ENCODE measurements at regions not wholly inside any gene's neighbourhood (a gene's known extent, or its start where the extent isn't known, plus 50 kb on each side); places are given as distances from the start of the nearest gene placed in this dataset.
A peak's percentile ranks its signal among the peaks of the same experiment; 100 is the strongest.

DNA sequence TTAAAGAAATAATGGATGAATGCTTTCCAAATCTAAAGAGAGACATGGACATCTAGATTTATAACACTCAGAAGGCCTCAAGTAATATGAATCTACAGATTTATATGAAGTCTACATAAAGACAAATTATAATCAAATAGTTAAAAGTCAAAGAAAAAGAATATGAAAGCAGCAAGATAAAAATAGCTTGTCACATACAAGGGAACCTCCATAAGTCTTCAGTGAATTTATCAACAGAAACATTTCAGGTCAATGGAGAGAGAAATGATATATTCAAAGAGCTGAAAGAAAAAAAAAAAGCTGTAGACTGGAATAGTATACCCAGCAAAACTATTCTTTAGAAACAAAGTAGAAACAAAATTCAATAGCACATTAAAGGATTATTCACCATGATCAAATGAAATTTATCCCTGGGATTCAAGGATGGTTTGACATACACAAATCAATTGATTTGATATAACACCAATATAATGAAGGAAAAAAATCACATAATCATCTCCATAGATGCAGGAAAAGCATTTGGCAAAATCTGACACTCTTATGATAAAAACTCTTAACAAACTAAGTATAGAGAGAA is 346.6 kb upstream of the PABPC4L start:
- Histone ChIP-seq H3K4me1 (peaks cover 3% of the 10 kb centered on the region), H3K4me3 (ENCODE audit: low read depth, low read length) (no peak overlapping the region), H3K9me3 (no peaks in the 10 kb centered on the region), H3K27me3 (no peaks in the 10 kb centered on the region), H3K36me3 (no peaks in the 10 kb centered on the region)
- no peak for DNase-seq
- TF ChIP-seq CTCF (IDR thresholded peaks at IDR 0.05; ENCODE audit: low read depth, low read length) = no peak

- DNase-seq = no peak
- Histone ChIP-seq H3K4me3 (ENCODE audit: low read depth, low read length) (no peak overlapping the region), H3K27me3 (no peaks in the 10 kb centered on the region), H3K9me3 (no peaks in the 10 kb centered on the region), H3K4me1 (peaks cover 3% of the 10 kb centered on the region; the same call in 1 of the 2 replicates), H3K36me3 (no peaks in the 10 kb centered on the region)
- TF ChIP-seq CTCF (IDR thresholded peaks at IDR 0.05; ENCODE audit: low read depth, low read length) = no peak
These were observed 344.7 kb upstream of the PABPC4L start for GRCh38 chr4:134546279-134546678.

- DNase-seq = peak; percentile 35
- Histone ChIP-seq H3K27me3 (no peaks in the 10 kb centered on the region), H3K9me3 (no peaks in the 10 kb centered on the region), H3K4me1 (peaks cover 3% of the 10 kb centered on the region; the same call in 1 of the 2 replicates), H3K36me3 (no peaks in the 10 kb centered on the region), H3K4me3 (ENCODE audit: low read depth, low read length) (no peak overlapping the region)
- no peak for TF ChIP-seq CTCF (IDR thresholded peaks at IDR 0.05; ENCODE audit: low read depth, low read length)
These were observed 342.7 kb upstream of the PABPC4L start for GRCh38 chr4:134544303-134544770.

- H3K4me3 ChIP-seq (ENCODE audit: low read depth, low read length) = no peak overlapping the region
- no peak for TF ChIP-seq CTCF (IDR thresholded peaks at IDR 0.05; ENCODE audit: low read depth, low read length)
These were observed 339.0 kb upstream of the PABPC4L start for GRCh38 chr4:134540588-134540987.

GRCh38 chr4:134539729-134540231 is 338.2 kb upstream of the PABPC4L start:
- DNase-seq = no peak
- Histone ChIP-seq H3K4me1 (peaks cover 3% of the 10 kb centered on the region; the same call in 1 of the 2 replicates), H3K36me3 (no peaks in the 10 kb centered on the region), H3K4me3 (ENCODE audit: low read depth, low read length) (no peak overlapping the region), H3K9me3 (no peaks in the 10 kb centered on the region), H3K27me3 (no peaks in the 10 kb centered on the region)
- no peak for TF ChIP-seq CTCF (IDR thresholded peaks at IDR 0.05; ENCODE audit: low read depth, low read length)

More at GRCh38 chr4:134540588-134540987, 339.0 kb upstream of the PABPC4L start:
- Histone ChIP-seq H3K36me3 (no peaks in the 10 kb centered on the region), H3K27me3 (no peaks in the 10 kb centered on the region), H3K4me1 (peaks cover 3% of the 10 kb centered on the region; the same call in 1 of the 2 replicates), H3K9me3 (no peaks in the 10 kb centered on the region)
- DNase-seq = no peak

- H3K27me3 ChIP-seq = no peaks in the 10 kb centered on the region
- H3K4me3 ChIP-seq (ENCODE audit: low read depth, low read length) = no peak overlapping the region
- TF ChIP-seq CTCF (IDR thresholded peaks at IDR 0.05; ENCODE audit: low read depth, low read length) = no peak
- DNase-seq = no peak
- H3K36me3 ChIP-seq = no peaks in the 10 kb centered on the region
- no peaks in the 10 kb centered on the region for H3K4me1 ChIP-seq
- no peaks in the 10 kb centered on the region for H3K9me3 ChIP-seq
These were observed 336.1 kb upstream of the PABPC4L start for GRCh38 chr4:134537701-134538100.

Measured in BE2C (cell line).